PC-9 (cell line): ENCODE measurements at regions not wholly inside any gene's neighbourhood (a gene's known extent, or its start where the extent isn't known, plus 50 kb on each side); places are given as distances from the start of the nearest gene placed in this dataset.

Experiments
- CTCF ChIP-seq: fragments of 200-600 bp; sonication (generic); conservative IDR thresholded peaks from 2 replicates; pipeline ENCODE4 v1.6.1; 2017; ENCODE audit warnings: mixed run types, antibody characterized with exemption, mild to moderate bottlenecking, moderate library complexity
- EZH2 ChIP-seq: fragments of 200-600 bp; sonication (generic); IDR thresholded peaks from 2 replicates; pipeline ENCODE4 v1.8.0; 2017; ENCODE audit warnings: antibody characterized with exemption, low read depth

- no peak for TF ChIP-seq CTCF
- no peak for TF ChIP-seq EZH2
These were observed 257.8 kb downstream of the FAT4 start for GRCh38 chr4:125572601-125573000.
